HG03108 (cell line): ENCODE measurements at regions not wholly inside any gene's neighbourhood (a gene's known extent, or its start where the extent isn't known, plus 50 kb on each side); places are given as distances from the start of the nearest gene placed in this dataset.
"Not testable (repeated sequence)": the region's sequence is repeated elsewhere in the genome, so short reads cannot be mapped to it uniquely, and the experiment has no call there.

Experiments
- ATAC-seq: cut with Tn5 transposase; IDR thresholded peaks from one replicate; pipeline ENCODE4 v1.9.1; 2021; ENCODE audit warnings: moderate library complexity; ENCODE audit not compliant: unreplicated experiment

DNA sequence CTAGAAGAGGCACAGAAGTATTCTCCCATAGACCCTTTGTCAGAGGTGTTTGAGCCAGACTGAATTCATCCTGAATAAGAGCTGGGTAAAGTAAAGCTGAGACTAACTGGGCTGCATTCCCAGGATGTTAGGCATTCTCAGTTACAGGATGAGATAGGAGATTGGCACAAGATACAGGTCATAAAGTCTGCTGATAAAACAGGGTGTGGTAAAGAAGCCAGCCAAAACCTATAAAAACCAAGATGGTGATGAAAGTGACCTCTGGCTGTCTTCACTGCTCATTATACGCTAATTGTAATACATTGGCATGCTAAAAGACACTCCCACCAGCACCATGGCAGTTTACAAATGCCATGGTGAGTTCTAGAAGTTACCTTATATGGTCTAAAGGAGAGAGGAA lies 364.9 kb upstream of the TMEFF2 start:
- ATAC-seq: no peak

DNA sequence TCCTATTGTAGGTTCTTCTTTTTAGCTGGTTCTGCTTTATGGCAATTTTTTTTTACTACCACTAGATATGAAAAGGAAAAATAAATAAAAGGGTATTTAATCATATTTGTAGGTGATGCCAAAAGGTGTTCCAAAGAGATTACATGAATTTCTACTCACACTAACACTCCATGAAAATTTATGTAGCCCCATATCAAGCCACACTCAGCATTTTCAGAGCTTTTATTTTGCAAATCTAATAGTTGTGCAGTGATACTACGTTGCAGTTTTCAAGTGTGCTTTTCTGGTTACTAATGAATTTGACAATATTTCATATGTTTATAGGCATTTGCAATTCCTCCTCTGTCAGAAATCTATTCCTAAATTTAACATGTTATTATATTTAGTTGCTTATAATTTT lies 363.9 kb upstream of the TMEFF2 start:
- no peak for ATAC-seq

DNA sequence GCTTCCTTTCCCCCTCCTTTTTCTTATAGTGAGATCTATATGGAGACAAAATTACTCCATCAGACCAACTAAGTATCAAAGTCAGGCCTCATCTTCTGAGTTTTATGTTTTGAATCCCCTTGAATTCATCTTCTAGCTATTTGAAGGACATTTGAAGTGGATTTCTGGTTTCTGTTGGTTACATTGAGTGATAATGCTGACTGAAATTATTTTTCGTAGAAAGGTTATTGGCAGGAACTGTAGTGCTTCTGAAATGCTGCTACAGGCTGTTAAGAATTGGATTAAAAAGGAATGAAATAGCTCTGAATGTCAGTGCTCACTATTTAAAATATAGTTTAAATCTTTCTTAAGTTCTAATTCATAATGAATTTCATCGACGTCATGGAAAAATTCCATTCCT lies 361.0 kb upstream of the TMEFF2 start:
- ATAC-seq: no peak

DNA sequence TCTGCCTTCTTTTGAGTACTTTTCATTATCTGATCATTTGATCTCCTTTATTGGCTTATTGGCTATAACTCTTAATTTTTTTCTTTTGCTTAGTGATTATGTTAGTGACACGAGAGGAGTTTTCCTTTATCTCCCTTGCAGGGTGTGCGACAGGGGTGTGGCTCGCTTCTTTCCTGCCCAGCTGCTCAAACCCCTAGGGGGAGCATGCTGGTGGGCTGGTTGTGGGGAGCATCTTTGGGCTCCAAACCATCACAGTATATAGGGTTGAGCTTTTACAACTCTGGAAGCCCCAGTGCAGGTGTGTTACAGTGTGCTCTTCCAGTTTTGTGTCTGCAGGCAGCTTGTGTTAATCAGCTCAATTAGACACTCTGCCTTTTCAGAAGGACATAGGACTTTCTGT lies 357.0 kb upstream of the TMEFF2 start:
- ATAC-seq: no peak

DNA sequence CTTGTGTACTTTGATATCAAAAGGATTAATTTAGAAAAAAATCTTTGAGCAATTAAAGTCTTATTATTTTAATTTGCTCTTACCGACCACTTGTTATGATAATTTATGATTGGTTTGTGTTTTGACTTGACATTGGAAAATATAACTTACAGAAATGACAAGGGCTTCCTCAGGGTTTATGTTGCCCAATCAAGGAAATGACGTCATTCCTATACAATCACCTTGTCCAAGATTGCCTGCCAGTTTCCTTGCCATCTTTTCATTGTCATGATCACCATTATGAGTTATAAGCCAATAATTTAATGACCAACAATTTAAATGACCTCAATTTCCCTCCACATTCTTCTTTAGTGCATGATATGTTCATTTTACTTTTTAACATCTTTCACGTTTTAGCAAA lies 351.8 kb upstream of the TMEFF2 start:
- no peak for ATAC-seq

DNA sequence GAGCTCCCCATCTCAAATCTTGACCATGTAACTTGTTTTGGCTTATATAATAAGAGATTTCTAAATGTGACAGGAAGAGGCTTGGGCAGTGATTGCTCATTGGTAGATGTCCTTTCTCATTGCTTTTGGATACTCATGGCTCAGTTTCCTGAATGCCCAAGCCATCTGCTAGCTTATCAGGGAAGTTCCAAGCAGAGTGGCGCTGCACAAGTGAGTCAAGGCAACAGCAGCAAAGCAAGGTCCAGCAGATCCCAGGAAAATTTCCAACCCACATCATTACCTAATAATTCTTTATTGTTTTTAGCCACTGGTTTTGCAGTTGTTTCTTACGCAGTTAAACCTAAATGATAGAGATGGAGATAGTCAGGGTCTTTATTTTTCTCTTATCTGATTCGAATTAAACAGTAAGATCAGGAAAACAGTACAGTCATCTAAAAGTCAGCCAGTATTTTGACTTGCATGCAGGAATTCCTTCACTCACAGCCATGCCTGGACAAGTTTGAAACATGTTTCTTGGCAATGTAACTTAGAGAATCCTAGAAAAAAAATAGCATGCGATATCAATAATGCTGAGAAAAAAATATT lies 349.7 kb upstream of the TMEFF2 start:
- ATAC-seq: no peak

DNA sequence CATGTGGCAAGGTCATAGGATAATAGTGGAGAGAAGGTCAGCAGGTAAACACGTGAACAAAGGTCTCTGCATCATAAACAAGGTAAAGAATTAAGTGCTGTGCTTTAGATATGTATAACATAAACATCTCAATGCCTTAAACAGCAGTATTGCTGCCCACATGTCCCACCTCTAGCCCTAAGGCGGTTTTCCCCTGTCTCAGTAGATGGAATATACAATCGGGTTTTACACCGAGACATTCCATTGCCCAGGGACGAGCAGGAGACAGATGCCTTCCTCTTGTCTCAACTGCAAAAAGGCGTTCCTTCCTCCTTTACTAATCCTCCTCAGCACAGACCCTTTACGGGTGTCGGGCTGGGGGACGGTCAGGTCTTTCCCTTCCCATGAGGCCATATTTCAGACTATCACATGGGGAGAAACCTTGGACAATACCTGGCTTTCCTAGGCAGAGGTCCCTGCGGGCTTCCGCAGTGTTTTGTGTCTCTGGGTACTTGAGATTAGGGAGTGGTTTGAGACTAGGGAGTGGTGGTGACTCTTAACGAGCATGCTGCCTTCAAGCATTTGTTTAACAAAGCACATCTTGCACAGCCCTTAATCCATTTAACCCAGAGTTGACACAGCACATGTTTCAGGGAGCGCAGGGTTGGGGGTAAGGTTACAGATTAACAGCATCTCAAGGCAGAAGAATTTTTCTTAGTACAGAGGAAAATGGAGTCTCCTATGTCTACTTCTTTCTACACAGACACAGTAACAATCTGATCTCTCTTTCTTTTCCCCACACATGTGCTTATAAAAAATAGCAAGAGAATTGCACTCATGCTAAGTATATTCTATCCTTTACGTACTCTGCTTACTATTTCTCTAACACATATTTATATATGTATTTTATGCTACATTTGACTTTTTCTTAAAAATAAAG lies 347.7 kb upstream of the TMEFF2 start:
- not testable (repeated sequence) for ATAC-seq

DNA sequence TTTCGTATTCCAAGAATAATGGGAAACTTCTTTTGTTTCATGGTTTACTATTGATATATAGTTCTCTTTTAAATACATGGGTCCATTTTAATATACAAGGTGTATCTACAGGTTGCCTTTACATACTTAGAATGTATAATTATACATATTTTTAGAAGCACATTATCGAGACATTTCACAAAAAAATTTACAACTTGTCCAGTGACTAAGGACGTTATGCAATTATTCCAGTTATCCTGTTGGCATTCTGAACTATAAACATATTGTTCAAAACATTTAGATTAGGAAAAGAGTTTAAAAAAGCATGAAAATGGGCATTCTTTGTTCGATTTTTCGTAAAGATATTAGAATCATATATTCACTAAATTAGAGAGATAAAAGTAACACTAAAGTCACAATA lies 344.6 kb upstream of the TMEFF2 start:
- ATAC-seq: no peak

DNA sequence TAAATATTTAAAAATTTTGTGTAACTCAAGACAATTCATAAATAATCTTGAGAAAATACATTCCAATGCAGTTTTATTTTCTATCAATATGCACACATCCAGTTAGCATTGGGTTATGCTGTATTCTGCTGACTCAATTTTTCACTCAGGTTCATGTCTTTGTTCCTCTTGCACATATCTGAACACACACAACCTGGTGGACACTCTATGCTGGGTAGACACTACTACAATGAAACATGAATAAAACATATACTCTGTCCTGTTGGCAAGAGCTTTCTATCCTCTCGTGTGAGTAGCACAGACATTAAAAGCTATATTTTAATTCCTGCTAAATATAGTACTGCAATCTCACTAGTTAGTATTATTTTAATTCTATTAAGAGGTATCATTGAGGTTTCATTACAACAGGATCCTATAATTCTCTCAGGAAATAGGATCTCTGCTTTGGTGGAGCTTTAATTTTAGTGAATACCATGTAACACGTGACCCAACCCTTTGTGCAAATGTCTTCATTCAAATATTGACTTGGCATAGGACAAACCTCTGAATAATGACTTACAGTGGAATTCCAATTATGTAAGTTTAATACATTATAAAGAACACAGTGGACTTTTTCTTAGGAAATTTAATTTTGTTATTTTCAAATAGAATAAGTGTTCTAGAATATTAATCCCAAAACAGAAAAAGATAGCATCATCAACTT lies 342.3 kb upstream of the TMEFF2 start:
- ATAC-seq: no peak

DNA sequence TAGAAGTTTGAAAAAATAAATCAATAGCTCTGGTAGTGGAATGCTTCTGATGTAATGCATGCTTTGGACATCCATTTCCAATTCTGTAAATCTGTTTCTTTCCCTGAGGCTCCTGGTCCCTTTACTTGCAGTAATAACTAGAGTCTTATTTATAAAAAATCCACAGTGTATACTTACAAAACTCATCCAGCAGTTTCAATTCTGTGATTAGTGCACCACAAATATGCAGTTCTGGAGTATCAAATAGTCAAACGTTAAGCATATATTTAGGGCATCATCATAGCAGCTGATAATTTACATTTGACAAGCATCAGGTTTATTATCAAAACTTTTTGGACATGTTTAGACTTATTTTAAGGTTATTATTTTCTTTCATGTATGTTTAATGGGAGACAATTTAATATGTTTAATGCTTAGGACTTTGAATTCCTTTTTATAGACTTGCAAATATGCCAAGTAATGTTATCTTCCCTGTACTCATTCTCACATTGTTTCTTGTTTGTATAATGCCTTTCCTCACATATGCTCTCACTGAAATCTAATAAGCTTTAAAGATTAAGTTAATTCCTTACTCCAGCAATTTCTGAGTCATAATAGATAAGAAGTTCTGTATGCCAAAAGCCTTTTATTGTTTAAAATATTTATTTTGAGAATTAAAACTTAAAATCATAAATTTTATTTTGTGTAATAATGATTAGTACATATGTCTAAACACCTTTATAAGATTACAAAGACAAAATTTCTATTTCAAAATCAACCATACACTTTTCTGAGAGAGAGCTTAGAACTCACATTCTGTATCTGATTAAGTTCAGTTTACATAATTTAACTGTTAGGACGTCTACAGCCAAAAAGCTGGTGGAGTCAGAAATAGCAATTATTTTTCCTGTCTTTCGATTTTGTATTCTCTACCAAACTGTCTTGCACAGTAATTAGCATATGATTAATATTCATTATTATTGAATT lies 341.5 kb upstream of the TMEFF2 start:
- ATAC-seq: no peak

DNA sequence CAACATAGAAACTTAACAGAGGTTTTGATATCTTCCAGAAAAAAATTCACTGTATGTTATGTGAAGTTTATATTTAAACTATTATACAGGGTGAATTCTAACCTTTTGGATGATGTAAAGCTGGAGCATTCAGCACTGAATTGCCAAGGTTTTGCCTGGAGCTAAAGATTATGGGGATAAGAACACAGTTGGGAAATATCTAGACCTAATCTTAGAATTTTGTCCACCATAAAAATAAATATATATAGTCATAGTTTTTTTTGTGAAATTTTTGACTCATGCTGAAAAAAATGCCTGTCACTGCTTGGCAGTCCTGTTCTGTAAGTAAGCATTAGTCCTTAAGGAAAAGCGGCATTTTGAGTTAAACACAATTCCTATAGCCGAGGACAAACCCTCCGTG lies 339.3 kb upstream of the TMEFF2 start:
- ATAC-seq: no peak

DNA sequence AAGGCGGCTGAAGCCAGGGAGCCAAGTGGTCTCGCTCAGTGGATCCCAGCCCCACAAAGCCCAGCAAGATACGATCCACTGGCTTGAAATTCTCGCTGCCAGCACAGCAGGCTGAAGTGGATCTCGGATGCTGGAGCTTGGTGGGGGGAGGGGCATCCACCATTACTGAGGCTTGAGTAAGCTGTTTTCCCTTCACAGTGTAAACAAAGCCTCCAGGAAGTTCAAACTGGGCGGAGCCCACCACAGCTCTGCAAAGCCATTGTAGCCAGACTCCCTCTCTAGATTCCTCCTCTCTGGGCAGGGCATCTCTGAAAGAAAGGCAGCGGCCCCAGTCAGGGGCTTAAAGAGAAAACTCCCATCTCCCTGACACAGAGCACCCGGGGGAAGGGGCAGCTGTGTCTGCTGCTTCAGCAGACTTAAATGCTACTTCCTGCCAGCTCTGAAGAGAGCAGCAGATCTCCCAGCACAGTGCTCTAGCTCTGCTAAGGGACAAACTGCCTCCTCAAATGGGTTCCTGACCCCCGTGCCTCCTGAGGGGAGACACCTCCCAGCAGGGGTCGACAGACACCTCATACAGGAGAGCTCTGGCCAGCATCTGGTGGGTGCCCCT lies 330.0 kb upstream of the TMEFF2 start:
- ATAC-seq: not testable (repeated sequence)

DNA sequence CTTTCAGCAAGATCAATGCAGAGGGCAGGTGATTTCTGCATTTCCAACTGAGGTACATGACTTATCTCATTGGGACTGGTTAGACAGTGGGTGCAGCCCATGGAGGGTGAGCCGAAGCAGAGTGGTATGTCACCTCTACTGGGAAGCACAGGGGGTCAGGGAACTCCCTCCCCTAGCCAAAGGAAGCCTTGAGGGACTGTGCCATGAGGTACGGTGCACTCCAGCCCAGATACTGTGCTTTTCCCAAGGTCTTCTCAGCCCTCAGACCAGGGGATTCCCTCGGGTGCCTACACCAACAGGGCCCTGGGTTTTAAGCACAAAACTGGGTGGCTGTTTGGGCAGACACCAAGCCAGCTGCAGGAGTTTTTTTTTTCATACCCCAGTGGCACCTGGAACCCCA lies 329.5 kb upstream of the TMEFF2 start:
- not testable (repeated sequence) for ATAC-seq

DNA sequence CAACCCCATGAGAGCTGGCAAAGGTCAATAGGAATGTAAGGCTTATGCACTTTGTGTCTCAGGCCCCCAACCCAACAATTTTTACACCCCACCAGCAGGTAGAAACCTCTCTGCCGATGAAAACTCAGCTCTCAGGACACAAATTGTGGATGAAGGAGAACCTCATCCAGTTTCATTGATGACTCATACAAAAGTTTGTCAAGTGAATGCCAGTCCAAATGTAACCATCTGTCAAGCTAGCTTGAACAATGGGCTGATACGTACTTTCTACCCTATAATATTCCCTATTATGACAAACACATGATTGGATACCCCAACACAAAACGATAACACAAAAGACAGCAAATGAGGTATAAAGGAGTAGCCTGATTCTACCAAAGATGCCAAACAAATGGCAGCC lies 321.2 kb upstream of the TMEFF2 start:
- no peak for ATAC-seq

DNA sequence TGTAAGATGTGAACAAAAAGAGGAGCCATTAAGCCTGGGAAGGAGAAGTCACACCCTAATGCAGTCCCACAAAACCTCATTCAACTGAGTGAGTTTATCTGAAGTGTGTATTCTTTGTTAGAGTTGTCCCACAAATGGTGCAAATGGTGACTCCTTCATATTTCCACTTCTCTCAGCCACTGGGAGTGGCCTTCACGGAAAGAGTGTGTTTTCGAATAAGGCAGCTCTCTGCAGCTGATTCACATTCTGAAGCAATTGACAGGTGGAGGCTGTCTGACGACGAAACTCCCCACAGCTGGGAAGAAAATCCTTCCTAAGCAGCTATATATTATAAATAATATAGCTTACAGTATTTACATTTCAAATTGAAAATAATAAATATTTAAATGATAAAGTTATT lies 318.8 kb upstream of the TMEFF2 start:
- ATAC-seq: no peak

DNA sequence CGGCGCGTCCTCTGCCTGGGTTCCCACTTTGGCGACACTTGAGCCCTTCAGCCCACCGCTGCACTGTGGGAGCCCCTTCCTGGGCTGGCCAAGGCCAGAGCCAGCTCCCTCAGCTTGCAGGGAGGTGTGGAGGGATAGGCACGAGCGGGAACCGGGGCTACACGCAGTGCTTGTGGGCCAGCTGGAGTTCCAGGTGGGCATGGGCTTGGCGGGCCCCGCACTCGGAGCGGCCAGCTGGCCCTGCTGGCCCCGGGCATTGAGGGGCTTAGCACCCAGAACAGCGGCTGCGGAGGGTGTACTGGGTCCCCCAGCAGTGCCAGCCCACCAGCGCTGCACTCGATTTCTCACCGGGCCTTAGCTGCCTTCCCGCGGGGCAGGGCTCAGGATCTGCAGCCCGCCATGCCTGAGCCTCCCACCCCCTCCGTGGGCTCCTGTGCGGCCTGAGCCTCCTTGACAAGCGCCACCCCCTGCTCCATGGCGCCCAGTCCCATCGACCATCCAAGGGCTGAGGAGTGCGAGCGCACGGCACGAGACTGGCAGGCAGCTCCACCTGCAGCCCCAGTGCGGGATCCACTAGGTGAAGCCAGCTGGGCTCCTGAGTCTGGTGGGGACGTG lies 313.2 kb upstream of the TMEFF2 start:
- ATAC-seq: not testable (repeated sequence)

DNA sequence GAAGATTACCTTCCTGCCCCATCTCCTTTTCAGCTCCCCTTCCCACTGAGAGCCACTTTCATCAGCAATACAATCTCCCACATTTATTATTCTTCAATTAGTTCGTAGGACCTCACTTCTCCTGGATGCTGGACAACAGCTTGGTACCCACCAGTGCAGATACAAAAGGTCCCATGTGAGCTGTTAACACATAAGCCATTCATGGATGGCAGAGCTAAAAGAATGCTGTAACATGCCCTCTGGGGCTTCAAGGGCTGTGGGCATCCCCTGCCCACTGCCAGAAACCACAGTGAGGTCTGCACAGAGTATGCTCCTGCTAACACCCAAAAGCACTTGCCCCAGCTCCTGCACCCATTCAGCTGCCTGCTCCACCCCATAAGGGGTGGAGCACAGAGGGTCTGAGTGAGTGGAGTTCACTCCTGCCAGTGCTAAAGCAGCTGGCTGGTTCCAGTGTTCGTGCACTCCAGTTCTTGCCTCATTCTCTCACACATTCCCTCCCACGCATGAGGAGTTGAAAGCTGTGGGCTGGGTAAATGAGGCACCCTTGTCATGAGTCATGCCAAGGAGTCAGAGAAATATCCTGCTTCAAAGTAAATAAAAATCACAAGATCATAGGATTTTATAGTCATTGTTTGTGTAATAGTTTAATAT lies 305.9 kb upstream of the TMEFF2 start:
- ATAC-seq: no peak

DNA sequence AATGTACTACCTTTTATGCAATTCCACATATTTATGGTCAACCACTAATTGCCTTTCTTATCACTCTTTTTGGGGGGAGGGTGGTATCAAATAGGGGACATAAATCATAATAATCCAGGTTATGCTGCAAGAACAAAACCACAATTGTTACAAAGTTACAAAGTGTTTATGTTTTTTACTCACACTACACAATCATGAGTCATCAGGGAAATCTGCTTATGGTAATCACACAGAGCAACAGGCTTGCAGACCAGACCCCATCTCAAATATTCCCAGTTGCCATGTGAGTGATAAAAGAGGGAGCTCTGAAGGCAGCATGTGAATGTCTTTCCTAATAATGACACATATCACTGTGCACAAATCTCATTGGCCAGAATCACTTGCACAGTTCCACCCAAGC lies 304.7 kb upstream of the TMEFF2 start:
- no peak for ATAC-seq

DNA sequence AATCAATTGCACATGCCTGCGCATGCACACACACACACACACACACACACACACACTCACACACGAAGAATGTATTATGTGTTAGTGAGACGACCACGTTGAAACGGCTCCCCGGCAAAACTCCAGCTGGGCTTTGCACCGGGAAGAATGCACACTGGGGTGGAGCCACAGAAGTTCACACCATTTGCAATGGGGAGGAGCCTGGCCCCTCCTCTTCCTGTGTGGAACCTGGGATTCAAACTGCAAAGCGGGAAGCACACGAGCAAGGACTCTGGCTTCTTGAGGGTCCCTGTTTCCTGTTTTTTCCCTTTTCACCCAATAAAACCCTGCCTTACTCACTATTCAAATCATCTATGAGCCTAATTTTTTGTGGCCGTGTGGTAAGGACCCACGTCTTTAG lies 304.0 kb upstream of the TMEFF2 start:
- no peak for ATAC-seq
